Thyroid gland (tissue), 4 donors: ENCODE measurements at regions not wholly inside any gene's neighbourhood (a gene's known extent, or its start where the extent isn't known, plus 50 kb on each side); places are given as distances from the start of the nearest gene placed in this dataset.

ENCODE experiments used
- POLR2A ChIP-seq, 2 donors: fragments of 450-650 bp; IDR thresholded peaks; one replicate each; pipeline ENCODE4 v1.6.1; 2017; ENCODE audit warnings: antibody characterized with exemption in 2 of 2, mild to moderate bottlenecking in 2 of 2, moderate library complexity in 1 of 2
- TF ChIP-seq, protein P1 (sequence below), 6 experiments: fragments of 200-600 bp in 3 of 6; fragments of 450-650 bp in 3 of 6; sonication (generic) in 3 of 6; IDR thresholded peaks; one replicate each; pipeline ENCODE4 v1.5.1; 2016 to 2019; ENCODE audit warnings: antibody characterized with exemption in 6 of 6, mild to moderate bottlenecking in 2 of 6, inconsistent platforms in 1 of 6, moderate library complexity in 1 of 6

DNA sequence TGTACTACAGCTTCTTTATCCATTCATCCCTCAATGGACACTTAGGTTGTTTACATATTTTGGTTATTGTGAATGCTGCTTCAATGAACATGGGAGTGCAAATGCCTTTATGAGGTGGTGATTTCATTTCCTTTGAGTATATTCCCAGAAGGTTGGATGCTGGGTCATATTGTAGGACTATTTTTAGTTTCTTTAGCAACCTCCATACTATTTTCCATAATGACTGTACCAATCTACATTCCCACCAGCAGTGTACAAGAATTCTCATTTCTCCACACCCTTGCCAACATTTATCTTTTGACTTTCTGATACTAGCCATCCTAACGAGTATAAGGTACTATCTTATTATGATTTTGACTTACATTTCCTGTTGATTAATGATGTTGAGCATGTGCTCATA, 269.0 kb downstream of the C6orf118 start:
- TF ChIP-seq, protein P1, sequence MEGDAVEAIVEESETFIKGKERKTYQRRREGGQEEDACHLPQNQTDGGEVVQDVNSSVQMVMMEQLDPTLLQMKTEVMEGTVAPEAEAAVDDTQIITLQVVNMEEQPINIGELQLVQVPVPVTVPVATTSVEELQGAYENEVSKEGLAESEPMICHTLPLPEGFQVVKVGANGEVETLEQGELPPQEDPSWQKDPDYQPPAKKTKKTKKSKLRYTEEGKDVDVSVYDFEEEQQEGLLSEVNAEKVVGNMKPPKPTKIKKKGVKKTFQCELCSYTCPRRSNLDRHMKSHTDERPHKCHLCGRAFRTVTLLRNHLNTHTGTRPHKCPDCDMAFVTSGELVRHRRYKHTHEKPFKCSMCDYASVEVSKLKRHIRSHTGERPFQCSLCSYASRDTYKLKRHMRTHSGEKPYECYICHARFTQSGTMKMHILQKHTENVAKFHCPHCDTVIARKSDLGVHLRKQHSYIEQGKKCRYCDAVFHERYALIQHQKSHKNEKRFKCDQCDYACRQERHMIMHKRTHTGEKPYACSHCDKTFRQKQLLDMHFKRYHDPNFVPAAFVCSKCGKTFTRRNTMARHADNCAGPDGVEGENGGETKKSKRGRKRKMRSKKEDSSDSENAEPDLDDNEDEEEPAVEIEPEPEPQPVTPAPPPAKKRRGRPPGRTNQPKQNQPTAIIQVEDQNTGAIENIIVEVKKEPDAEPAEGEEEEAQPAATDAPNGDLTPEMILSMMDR (IDR thresholded peaks at IDR 0.05): no peak
- no peak for TF ChIP-seq POLR2A (IDR thresholded peaks at IDR 0.05)
